H1 (cell line): ENCODE measurements at regions not wholly inside any gene's neighbourhood (a gene's known extent, or its start where the extent isn't known, plus 50 kb on each side); places are given as distances from the start of the nearest gene placed in this dataset.

Source experiments
- CTCF ChIA-PET: fragments of 300-600 bp; sonication (Branson Sonifier 250); formaldehyde crosslinking; loops from one replicate; lab custom pipeline; 2021; ENCODE audit not compliant: partially characterized antibody; lab: Charles Lee
- POLR2A ChIA-PET: fragments of 300-600 bp; sonication (Branson Sonifier 250); formaldehyde crosslinking; loops from one replicate; lab custom pipeline; 2021; ENCODE audit warnings: inconsistent platforms; ENCODE audit not compliant: partially characterized antibody; lab: Charles Lee
- DNase-seq, 2 experiments: peaks; one replicate each; pipeline versions ENCODE4 v3.0.0 to v3.0.0-alpha.2; 2010 to 2022; ENCODE audit warnings: low spot score in 2 of 2, low read depth in 1 of 2, mixed read lengths in 1 of 2
- FAIRE-seq: peaks from 2 replicates; lab custom pipeline; 2011; peaks lifted over from hg19 to GRCh38; lab: Jason Lieb, UNC
- H2AFZ ChIP-seq: 2 replicates; pipeline ENCODE4 v1.8.1; 2012; ENCODE audit warnings: low read length, inconsistent platforms
- H2AK5ac ChIP-seq: 2 replicates; pipeline ENCODE4 v1.6.1; 2013; ENCODE audit warnings: low read depth, low read length
- H2BK120ac ChIP-seq: replicated peaks from 2 replicates; pipeline ENCODE3; 2013; ENCODE audit warnings: low read depth, low read length, inconsistent platforms
- H2BK12ac ChIP-seq: 2 replicates; pipeline ENCODE4 v1.6.1; 2013; ENCODE audit warnings: low read depth, low read length
- H2BK15ac ChIP-seq: 2 replicates; pipeline ENCODE4 v1.6.1; 2013; ENCODE audit warnings: low read length
- H2BK20ac ChIP-seq: 2 replicates; pipeline ENCODE4 v1.6.1; 2013; ENCODE audit warnings: low read length
- H2BK5ac ChIP-seq: 2 replicates; pipeline ENCODE4 v1.6.1; 2013; ENCODE audit warnings: low read depth, low read length
- H3K14ac ChIP-seq: 2 replicates; pipeline ENCODE4 v1.6.1; 2013; ENCODE audit warnings: inconsistent platforms; ENCODE audit not compliant: insufficient read length
- H3K18ac ChIP-seq: 2 replicates; pipeline ENCODE4 v1.6.1; 2013; ENCODE audit warnings: low read length; ENCODE audit errors: extremely low read depth
- H3K23ac ChIP-seq: 2 replicates; pipeline ENCODE4 v1.6.1; 2013; ENCODE audit warnings: inconsistent platforms; ENCODE audit not compliant: insufficient read length
- H3K23me2 ChIP-seq: 2 replicates; pipeline ENCODE4 v1.6.1; 2013; ENCODE audit warnings: low read depth, low read length
- H3K27ac ChIP-seq: 2 replicates; pipeline ENCODE4 v1.6.1; 2011; ENCODE audit warnings: low read depth, low read length, inconsistent platforms
- H3K27me3 ChIP-seq, 4 experiments: replicated peaks in 1 of 4; 1 replicate in 1 of 4; 2 replicates in 3 of 4; pipeline versions ENCODE4 v1.6.1 to v1.8.1; 2011 to 2013; ENCODE audit warnings: low read length in 3 of 4, mild to moderate bottlenecking in 3 of 4, inconsistent platforms in 2 of 4, mixed read lengths in 2 of 4, moderate library complexity in 1 of 4; ENCODE audit not compliant: control insufficient read depth in 3 of 4, insufficient read depth in 3 of 4; ENCODE audit errors: extremely low read depth in 1 of 4
- H3K36me3 ChIP-seq, 4 experiments: 2 replicates each; pipeline versions ENCODE4 v1.6.1 to v1.8.1; 2011 to 2013; ENCODE audit warnings: mild to moderate bottlenecking in 4 of 4, low read length in 3 of 4, moderate library complexity in 2 of 4, control low read depth in 1 of 4, inconsistent platforms in 1 of 4; ENCODE audit not compliant: insufficient read depth in 4 of 4, control insufficient read depth in 2 of 4
- H3K4ac ChIP-seq: replicated peaks from 2 replicates; pipeline ENCODE3; 2013; ENCODE audit warnings: low read length, low read depth, mixed read lengths, inconsistent platforms; ENCODE audit not compliant: insufficient read length
- H3K4me1 ChIP-seq, 4 experiments: replicated peaks in 1 of 4; 1 replicate in 1 of 4; 2 replicates in 3 of 4; pipeline versions ENCODE4 v1.6.1 to v1.8.1; 2011 to 2013; ENCODE audit warnings: low read length in 3 of 4, inconsistent platforms in 2 of 4, mixed read lengths in 1 of 4; ENCODE audit not compliant: insufficient read depth in 4 of 4, control insufficient read depth in 3 of 4
- H3K4me2 ChIP-seq, 2 experiments: 2 replicates each; pipeline versions ENCODE4 v1.6.1 to v1.8.1; 2011 to 2013; ENCODE audit warnings: low read depth in 2 of 2, low read length in 2 of 2, control low read depth in 1 of 2, inconsistent platforms in 1 of 2, mild to moderate bottlenecking in 1 of 2; ENCODE audit not compliant: insufficient read depth in 1 of 2
- H3K4me3 ChIP-seq, 4 experiments: fragments of 200-600, 300-600 bp in 1 of 4; sonication (generic), shearing (Covaris generic), sonication (Bioruptor Twin) in 1 of 4; 2 replicates each; pipeline versions ENCODE4 v1.5.1 to v1.8.1; 2011 to 2016; ENCODE audit warnings: low read length in 4 of 4, low read depth in 3 of 4, control low read depth in 2 of 4, inconsistent platforms in 2 of 4, mild to moderate bottlenecking in 2 of 4, mixed read lengths in 1 of 4, moderate library complexity in 1 of 4; ENCODE audit not compliant: insufficient read depth in 2 of 4; ENCODE audit errors: extremely low read depth in 1 of 4
- H3K56ac ChIP-seq: replicated peaks from 2 replicates; pipeline ENCODE3; 2013; ENCODE audit warnings: low read depth, mild to moderate bottlenecking, mixed read lengths, low read length, inconsistent platforms; ENCODE audit not compliant: insufficient read length
- H3K79me1 ChIP-seq: 2 replicates; pipeline ENCODE4 v1.6.1; 2013; ENCODE audit warnings: low read depth, low read length, control low read depth
- H3K79me2 ChIP-seq, 2 experiments: 2 replicates each; pipeline versions ENCODE4 v1.6.1 to v1.8.1; 2012 to 2013; ENCODE audit warnings: low read length in 2 of 2, mild to moderate bottlenecking in 2 of 2, inconsistent platforms in 1 of 2; ENCODE audit not compliant: insufficient read depth in 2 of 2, control insufficient read depth in 1 of 2
- H3K9ac ChIP-seq, 4 experiments: replicated peaks in 1 of 4; 1 replicate in 1 of 4; 2 replicates in 3 of 4; pipeline versions ENCODE4 v1.6.1 to v1.8.1; 2011 to 2013; ENCODE audit warnings: low read depth in 3 of 4, low read length in 3 of 4, control low read depth in 2 of 4, mild to moderate bottlenecking in 2 of 4, moderate library complexity in 2 of 4, inconsistent platforms in 1 of 4; ENCODE audit errors: extremely low read depth in 1 of 4
- H3K9me3 ChIP-seq, 2 experiments: 2 replicates each; pipeline versions ENCODE4 v1.6.1 to v1.8.1; 2012 to 2013; ENCODE audit warnings: mild to moderate bottlenecking in 2 of 2, moderate library complexity in 2 of 2, control low read depth in 1 of 2, inconsistent platforms in 1 of 2, low read depth in 1 of 2, low read length in 1 of 2, mixed read lengths in 1 of 2; ENCODE audit not compliant: insufficient read depth in 2 of 2
- H4K20me1 ChIP-seq, 2 experiments: replicated peaks in 1 of 2; 2 replicates each; pipeline versions ENCODE3 to v1.8.1; 2011 to 2013; ENCODE audit warnings: inconsistent platforms in 2 of 2, low read length in 2 of 2, mild to moderate bottlenecking in 1 of 2; ENCODE audit not compliant: insufficient read depth in 2 of 2, control insufficient read depth in 1 of 2
- H4K5ac ChIP-seq: 2 replicates; pipeline ENCODE4 v1.6.1; 2013; ENCODE audit warnings: low read length, low read depth, mixed read lengths, inconsistent platforms; ENCODE audit not compliant: insufficient read length
- H4K8ac ChIP-seq: 2 replicates; pipeline ENCODE4 v1.8.0; 2013; ENCODE audit warnings: mild to moderate bottlenecking, moderate library complexity, low read length, inconsistent platforms; ENCODE audit not compliant: insufficient read depth; ENCODE audit errors: extremely low read depth
- H4K91ac ChIP-seq: replicated peaks from 2 replicates; pipeline ENCODE3; 2013; ENCODE audit warnings: low read length, mixed read lengths, inconsistent platforms; ENCODE audit not compliant: insufficient read length
- EGR1 ChIP-seq: IDR thresholded peaks from 2 replicates; pipeline ENCODE4 v1.6.1; 2011; ENCODE audit warnings: low read depth, low read length, borderline replicate concordance
- GTF2F1 ChIP-seq: IDR thresholded peaks from 2 replicates; pipeline ENCODE4 v1.6.1; 2012; ENCODE audit warnings: low read depth, low read length, improper control_type of control experiment, borderline replicate concordance
- POLR2AphosphoS5 ChIP-seq: IDR thresholded peaks from 2 replicates; pipeline ENCODE4 v1.6.1; 2011; ENCODE audit warnings: low read depth, low read length
- SRF ChIP-seq: IDR thresholded peaks from 2 replicates; pipeline ENCODE4 v1.6.1; 2011; ENCODE audit warnings: mild to moderate bottlenecking, low read depth, low read length, moderate library complexity
- TBP ChIP-seq: IDR thresholded peaks from 2 replicates; pipeline ENCODE4 v1.6.1; 2011; ENCODE audit warnings: low read depth, low read length, improper control_type of control experiment
- WGBS, 2 experiments: shearing (Covaris generic) in 1 of 2; methylation state at CpG; one replicate each; pipeline versions ENCODE4 v1.1.6 to v1.1.7; 2013 to 2015; ENCODE audit warnings: low lambda C conversion rate in 2 of 2, mixed read lengths in 2 of 2, inconsistent platforms in 1 of 2, low coverage in 1 of 2, missing lambda C conversion rate in 1 of 2; ENCODE audit not compliant: insufficient replicate concordance in 2 of 2, insufficient coverage in 1 of 2, insufficient read length in 1 of 2; ENCODE audit errors: extremely low coverage in 1 of 2, missing lambda C conversion rate in 1 of 2; 5-methylcytosine and 5-hydroxymethylcytosine counted together
- TF ChIP-seq, protein P1 (sequence below), 3 experiments: IDR thresholded peaks; 1 replicate in 2 of 3; 2 replicates in 1 of 3; pipeline versions ENCODE4 v1.5.1 to v1.6.1; 2011; ENCODE audit warnings: low read length in 3 of 3, mild to moderate bottlenecking in 3 of 3, inconsistent platforms in 2 of 3, low read depth in 1 of 3, moderate library complexity in 1 of 3; ENCODE audit not compliant: insufficient read depth in 1 of 3; ENCODE audit errors: control extremely low read depth in 1 of 3

DNA sequence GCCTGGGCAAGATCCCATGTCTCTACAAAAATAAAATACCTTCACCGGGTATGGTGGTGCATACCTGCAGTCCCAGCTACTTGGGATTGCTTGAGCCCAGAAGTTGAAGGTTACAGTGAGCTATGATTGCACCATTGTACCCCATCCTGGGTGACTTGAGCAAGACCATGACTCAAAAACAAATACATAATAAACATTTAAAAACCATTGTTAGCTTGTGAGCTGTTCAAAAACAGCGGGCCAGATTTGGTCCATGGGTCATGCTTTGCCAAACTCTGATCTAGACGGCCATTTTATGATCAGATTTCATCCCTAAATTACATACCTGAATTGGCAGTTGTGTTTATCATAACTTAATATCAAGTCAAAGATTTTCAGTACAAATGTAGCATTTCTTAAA, 76.0 kb upstream of the GPM6B start:
- H3K27ac ChIP-seq: no peak overlapping the region
- H2AFZ ChIP-seq: no peak overlapping the region
- no peak overlapping the region for H3K4me3 ChIP-seq
- no peak for TF ChIP-seq EGR1
- TF ChIP-seq, protein P1, sequence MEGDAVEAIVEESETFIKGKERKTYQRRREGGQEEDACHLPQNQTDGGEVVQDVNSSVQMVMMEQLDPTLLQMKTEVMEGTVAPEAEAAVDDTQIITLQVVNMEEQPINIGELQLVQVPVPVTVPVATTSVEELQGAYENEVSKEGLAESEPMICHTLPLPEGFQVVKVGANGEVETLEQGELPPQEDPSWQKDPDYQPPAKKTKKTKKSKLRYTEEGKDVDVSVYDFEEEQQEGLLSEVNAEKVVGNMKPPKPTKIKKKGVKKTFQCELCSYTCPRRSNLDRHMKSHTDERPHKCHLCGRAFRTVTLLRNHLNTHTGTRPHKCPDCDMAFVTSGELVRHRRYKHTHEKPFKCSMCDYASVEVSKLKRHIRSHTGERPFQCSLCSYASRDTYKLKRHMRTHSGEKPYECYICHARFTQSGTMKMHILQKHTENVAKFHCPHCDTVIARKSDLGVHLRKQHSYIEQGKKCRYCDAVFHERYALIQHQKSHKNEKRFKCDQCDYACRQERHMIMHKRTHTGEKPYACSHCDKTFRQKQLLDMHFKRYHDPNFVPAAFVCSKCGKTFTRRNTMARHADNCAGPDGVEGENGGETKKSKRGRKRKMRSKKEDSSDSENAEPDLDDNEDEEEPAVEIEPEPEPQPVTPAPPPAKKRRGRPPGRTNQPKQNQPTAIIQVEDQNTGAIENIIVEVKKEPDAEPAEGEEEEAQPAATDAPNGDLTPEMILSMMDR (IDR thresholded peaks at IDR 0.05; ENCODE audit: control extremely low read depth in 1 of 3, insufficient read depth in 1 of 3, low read depth in 1 of 3, low read length in 3 of 3): no peak
- TF ChIP-seq SRF: no peak
- TF ChIP-seq POLR2AphosphoS5: no peak
- TF ChIP-seq TBP: no peak
- TF ChIP-seq GTF2F1: no peak
- DNase-seq (no peak), FAIRE-seq (no peak)
- H3K79me2 ChIP-seq: peaks cover 0 to 91% of the 10 kb centered on the region in 2 experiments; a peak in 2 of 4 replicates
- H3K14ac ChIP-seq: no peak overlapping the region
- no peak overlapping the region for H3K4me2 ChIP-seq
- H3K18ac ChIP-seq: no peak overlapping the region
- no peak overlapping the region for H2BK20ac ChIP-seq
- no peak overlapping the region for H3K56ac ChIP-seq
- H3K4me1 ChIP-seq: peaks cover 0 to 15% (median 7%) of the 10 kb centered on the region in 4 experiments; a peak in 5 of 7 replicates
- H4K8ac ChIP-seq: no peak overlapping the region
- H3K9ac ChIP-seq: no peak overlapping the region
- H3K36me3 ChIP-seq: no peaks in the 10 kb centered on the region
- no peak overlapping the region for H2BK12ac ChIP-seq
- no peak overlapping the region for H2BK5ac ChIP-seq
- H3K4ac ChIP-seq: no peak overlapping the region
- H3K27me3 ChIP-seq: no peaks in the 10 kb centered on the region
- H3K23me2 ChIP-seq: no peaks in the 10 kb centered on the region
- H4K91ac ChIP-seq: no peak overlapping the region
- no peaks in the 10 kb centered on the region for H3K79me1 ChIP-seq
- H2BK120ac ChIP-seq: no peak overlapping the region
- CTCF ChIA-PET: interaction anchor here (1.0 to 1.2 kb wide), 2 partner anchors 12 to 63 kb away, joined by 3 read pairs; no protein-coding TSS in a partner anchor
- H3K23ac ChIP-seq: no peak overlapping the region
- 88% methylated on average over 3 of the region's 3 CpGs; no CpG with 5 or more reads in 1 of the 2 experiments for WGBS, 2 experiments
- H3K9me3 ChIP-seq: no peaks in the 10 kb centered on the region
- H2BK15ac ChIP-seq: no peak overlapping the region
- H2AK5ac ChIP-seq: no peak overlapping the region
- no peak overlapping the region for H4K5ac ChIP-seq
- POLR2A ChIA-PET: no interaction called here
- no peaks in the 10 kb centered on the region for H4K20me1 ChIP-seq
